ENCODE measurements at regions not wholly inside any gene's neighbourhood (a gene's known extent, or its start where the extent isn't known, plus 50 kb on each side); places are given as distances from the start of the nearest gene placed in this dataset.

- Histone ChIP-seq H3K4me3 (no peak overlapping the region), H3K36me3 (no peaks in the 10 kb centered on the region), H3K27ac (no peak overlapping the region), H3K4me1 (no peaks in the 10 kb centered on the region), H3K9me3 (no peaks in the 10 kb centered on the region), H3K27me3 (no peaks in the 10 kb centered on the region)
- 89 to 96% (median 93%) methylated on average over 3 of the region's 3 CpGs for WGBS, 5 donors
- intact Hi-C loops (cut with DNase I; ENCODE audit: low total_unique reads) = no loop called here
- no peak for DNase-seq
- TF ChIP-seq POLR2AphosphoS5 (IDR thresholded peaks at IDR 0.05) (no peak), EP300 (IDR thresholded peaks at IDR 0.05) (no peak), POLR2A (IDR thresholded peaks at IDR 0.05) (no peak)
- TF ChIP-seq, protein P1, sequence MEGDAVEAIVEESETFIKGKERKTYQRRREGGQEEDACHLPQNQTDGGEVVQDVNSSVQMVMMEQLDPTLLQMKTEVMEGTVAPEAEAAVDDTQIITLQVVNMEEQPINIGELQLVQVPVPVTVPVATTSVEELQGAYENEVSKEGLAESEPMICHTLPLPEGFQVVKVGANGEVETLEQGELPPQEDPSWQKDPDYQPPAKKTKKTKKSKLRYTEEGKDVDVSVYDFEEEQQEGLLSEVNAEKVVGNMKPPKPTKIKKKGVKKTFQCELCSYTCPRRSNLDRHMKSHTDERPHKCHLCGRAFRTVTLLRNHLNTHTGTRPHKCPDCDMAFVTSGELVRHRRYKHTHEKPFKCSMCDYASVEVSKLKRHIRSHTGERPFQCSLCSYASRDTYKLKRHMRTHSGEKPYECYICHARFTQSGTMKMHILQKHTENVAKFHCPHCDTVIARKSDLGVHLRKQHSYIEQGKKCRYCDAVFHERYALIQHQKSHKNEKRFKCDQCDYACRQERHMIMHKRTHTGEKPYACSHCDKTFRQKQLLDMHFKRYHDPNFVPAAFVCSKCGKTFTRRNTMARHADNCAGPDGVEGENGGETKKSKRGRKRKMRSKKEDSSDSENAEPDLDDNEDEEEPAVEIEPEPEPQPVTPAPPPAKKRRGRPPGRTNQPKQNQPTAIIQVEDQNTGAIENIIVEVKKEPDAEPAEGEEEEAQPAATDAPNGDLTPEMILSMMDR (IDR thresholded peaks at IDR 0.05) = no peak
Observed at GRCh38 chr11:35887737-35888136, 56.1 kb upstream of the LDLRAD3 start.

DNA sequence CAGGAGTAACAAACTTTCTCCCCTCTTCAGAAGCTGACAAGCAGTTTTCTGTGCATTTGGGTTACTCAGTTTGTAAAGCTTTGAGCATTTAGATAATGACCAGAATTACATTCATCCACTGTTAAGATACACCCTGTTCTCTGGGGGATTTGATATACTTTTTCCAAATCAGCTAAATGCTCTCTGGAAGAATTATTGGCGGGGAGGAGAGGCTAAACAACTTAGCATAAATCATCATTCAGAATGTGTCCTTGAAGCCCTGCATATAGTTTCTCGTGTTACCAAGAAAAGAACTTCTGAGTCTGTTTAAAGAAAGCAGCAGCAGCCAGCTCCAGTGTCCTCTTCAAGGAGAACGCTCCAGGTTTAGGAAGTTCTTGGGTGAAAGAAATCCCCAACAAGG is 54.9 kb upstream of the LDLRAD3 start:
- WGBS, 5 donors = 77 to 91% (median 80%) methylated on average over 3 of the region's 3 CpGs
- intact Hi-C loops (cut with DNase I; ENCODE audit: low total_unique reads) = no loop called here
- TF ChIP-seq POLR2AphosphoS5 (IDR thresholded peaks at IDR 0.05) (no peak), EP300 (IDR thresholded peaks at IDR 0.05) (no peak)
- H3K9me3 ChIP-seq = no peaks in the 10 kb centered on the region
- no peak overlapping the region for H3K4me3 ChIP-seq
- H3K27ac ChIP-seq = no peak overlapping the region
- no peaks in the 10 kb centered on the region for H3K36me3 ChIP-seq
- no peaks in the 10 kb centered on the region for H3K4me1 ChIP-seq
- H3K27me3 ChIP-seq = no peaks in the 10 kb centered on the region
- no peak for DNase-seq

GRCh38 chr11:35891096-35891495 is 52.8 kb upstream of the LDLRAD3 start:
- TF ChIP-seq, protein P1 (IDR thresholded peaks at IDR 0.05) = no peak
- TF ChIP-seq POLR2AphosphoS5 (IDR thresholded peaks at IDR 0.05) (no peak), POLR2A (IDR thresholded peaks at IDR 0.05) (no peak), EP300 (IDR thresholded peaks at IDR 0.05) (no peak)
- DNase-seq = no peak
- 0 to 100% (median 29%) methylated on average over 1 of the region's 1 CpG for WGBS, 5 donors
- Histone ChIP-seq H3K4me1 (no peaks in the 10 kb centered on the region), H3K9me3 (no peaks in the 10 kb centered on the region), H3K36me3 (no peaks in the 10 kb centered on the region), H3K4me3 (no peak overlapping the region), H3K27ac (no peak overlapping the region), H3K27me3 (no peaks in the 10 kb centered on the region)
- intact Hi-C loops (cut with DNase I; ENCODE audit: low total_unique reads) = no loop called here

GRCh38 chr11:35892166-35892565 is 51.7 kb upstream of the LDLRAD3 start:
- 86 to 93% (median 92%) methylated on average over 3 of the region's 3 CpGs for WGBS, 5 donors
- no peaks in the 10 kb centered on the region for H3K9me3 ChIP-seq
- H3K4me1 ChIP-seq = no peaks in the 10 kb centered on the region
- H3K27ac ChIP-seq = no peak overlapping the region
- H3K27me3 ChIP-seq = no peaks in the 10 kb centered on the region
- no peak overlapping the region for H3K4me3 ChIP-seq
- intact Hi-C loops (cut with DNase I; ENCODE audit: low total_unique reads) = no loop called here
- TF ChIP-seq, protein P1 (IDR thresholded peaks at IDR 0.05) = no peak
- TF ChIP-seq POLR2AphosphoS5 (IDR thresholded peaks at IDR 0.05) (no peak), EP300 (IDR thresholded peaks at IDR 0.05) (no peak), POLR2A (IDR thresholded peaks at IDR 0.05) (no peak)
- no peaks in the 10 kb centered on the region for H3K36me3 ChIP-seq
- no peak for DNase-seq

GRCh38 chr11:35893796-35894475 is 49.9 kb upstream of the LDLRAD3 start:
- 35 to 47% (median 38%) methylated on average over 8 of the region's 8 CpGs for WGBS, 5 donors
- no peaks in the 10 kb centered on the region for H3K36me3 ChIP-seq
- no peaks in the 10 kb centered on the region for H3K9me3 ChIP-seq
- H3K27me3 ChIP-seq = no peaks in the 10 kb centered on the region
- intact Hi-C loops (cut with DNase I; ENCODE audit: low total_unique reads) = no loop called here
- peak in 1 of 2 donors; percentile 53 for DNase-seq
- no peak overlapping the region for H3K4me3 ChIP-seq
- TF ChIP-seq, protein P1 (IDR thresholded peaks at IDR 0.05) = no peak
- TF ChIP-seq EP300 (IDR thresholded peaks at IDR 0.05) (no peak), POLR2A (IDR thresholded peaks at IDR 0.05) (no peak), POLR2AphosphoS5 (IDR thresholded peaks at IDR 0.05) (no peak)
- H3K4me1 ChIP-seq = no peaks in the 10 kb centered on the region
- no peak overlapping the region for H3K27ac ChIP-seq

All from stomach (tissue), 8 donors.